HepG2 (cell line): ENCODE measurements at regions not wholly inside any gene's neighbourhood (a gene's known extent, or its start where the extent isn't known, plus 50 kb on each side); places are given as distances from the start of the nearest gene placed in this dataset.

Experiments
- ARNT ChIP-seq: fragments of 450-650 bp; IDR thresholded peaks from 2 replicates; pipeline ENCODE4 v1.6.1; 2017
- MAFG ChIP-seq: sonication (generic); formaldehyde crosslinking; IDR thresholded peaks from 2 replicates; pipeline ENCODE4 v1.5.1; 2020; ENCODE audit warnings: mild to moderate bottlenecking, missing genetic modification reagents
- SIX1 ChIP-seq: sonication (generic); formaldehyde crosslinking; IDR thresholded peaks from 2 replicates; pipeline ENCODE4 v1.4.0; 2020; ENCODE audit warnings: missing genetic modification reagents, borderline replicate concordance
- ZNF232 ChIP-seq: sonication (generic); formaldehyde crosslinking; IDR thresholded peaks from 2 replicates; pipeline ENCODE4 v1.4.0; 2020; ENCODE audit warnings: missing genetic modification reagents, borderline replicate concordance
- ZNF788 ChIP-seq: sonication (generic); formaldehyde crosslinking; IDR thresholded peaks from 2 replicates; pipeline ENCODE4 v1.5.0; 2020; ENCODE audit warnings: mild to moderate bottlenecking, missing genetic modification reagents, borderline replicate concordance
- TF ChIP-seq, protein P1 (sequence below): sonication (generic); formaldehyde crosslinking; IDR thresholded peaks from 2 replicates; pipeline ENCODE4 v1.9.0; 2021; ENCODE audit warnings: mild to moderate bottlenecking, missing genetic modification reagents
- TF ChIP-seq, protein P2 (sequence below): sonication (generic); formaldehyde crosslinking; IDR thresholded peaks from 2 replicates; pipeline ENCODE4 v1.5.1; 2020; ENCODE audit warnings: missing genetic modification reagents, mild to moderate bottlenecking, borderline replicate concordance
- TF ChIP-seq, protein P3 (sequence below): IDR thresholded peaks from 2 replicates; pipeline ENCODE4 v1.6.1; 2016; ENCODE audit warnings: missing compliant biosample characterization, missing genetic modification reagents, borderline replicate concordance
- TF ChIP-seq, protein P4 (sequence below): IDR thresholded peaks from 2 replicates; pipeline ENCODE4 v1.6.1; 2016; ENCODE audit warnings: missing genetic modification reagents, missing compliant biosample characterization
- TF ChIP-seq, protein P5 (sequence below): IDR thresholded peaks from 2 replicates; pipeline ENCODE4 v1.6.1; 2016; ENCODE audit warnings: low read depth, missing genetic modification reagents, missing compliant biosample characterization

DNA sequence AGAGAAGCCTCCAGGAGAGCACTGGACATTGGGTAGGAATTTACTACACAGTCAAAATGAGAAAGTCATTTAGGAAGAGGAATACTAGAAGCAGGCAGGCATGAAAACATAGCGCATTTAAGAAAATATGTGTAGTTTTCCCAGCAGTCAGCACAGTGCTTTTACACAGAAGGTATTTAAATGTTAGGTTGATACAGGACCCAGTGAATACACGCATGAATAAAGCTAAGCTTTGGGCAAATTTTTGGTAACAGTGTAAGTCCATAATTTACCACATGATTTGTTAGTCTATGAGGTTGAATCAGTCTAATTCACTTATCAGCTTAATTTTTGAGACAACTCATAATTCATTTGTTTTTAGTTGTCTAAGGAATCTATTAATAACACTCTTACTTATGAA is 421.7 kb upstream of the CDH20 start (continued):
- TF ChIP-seq, protein P1, sequence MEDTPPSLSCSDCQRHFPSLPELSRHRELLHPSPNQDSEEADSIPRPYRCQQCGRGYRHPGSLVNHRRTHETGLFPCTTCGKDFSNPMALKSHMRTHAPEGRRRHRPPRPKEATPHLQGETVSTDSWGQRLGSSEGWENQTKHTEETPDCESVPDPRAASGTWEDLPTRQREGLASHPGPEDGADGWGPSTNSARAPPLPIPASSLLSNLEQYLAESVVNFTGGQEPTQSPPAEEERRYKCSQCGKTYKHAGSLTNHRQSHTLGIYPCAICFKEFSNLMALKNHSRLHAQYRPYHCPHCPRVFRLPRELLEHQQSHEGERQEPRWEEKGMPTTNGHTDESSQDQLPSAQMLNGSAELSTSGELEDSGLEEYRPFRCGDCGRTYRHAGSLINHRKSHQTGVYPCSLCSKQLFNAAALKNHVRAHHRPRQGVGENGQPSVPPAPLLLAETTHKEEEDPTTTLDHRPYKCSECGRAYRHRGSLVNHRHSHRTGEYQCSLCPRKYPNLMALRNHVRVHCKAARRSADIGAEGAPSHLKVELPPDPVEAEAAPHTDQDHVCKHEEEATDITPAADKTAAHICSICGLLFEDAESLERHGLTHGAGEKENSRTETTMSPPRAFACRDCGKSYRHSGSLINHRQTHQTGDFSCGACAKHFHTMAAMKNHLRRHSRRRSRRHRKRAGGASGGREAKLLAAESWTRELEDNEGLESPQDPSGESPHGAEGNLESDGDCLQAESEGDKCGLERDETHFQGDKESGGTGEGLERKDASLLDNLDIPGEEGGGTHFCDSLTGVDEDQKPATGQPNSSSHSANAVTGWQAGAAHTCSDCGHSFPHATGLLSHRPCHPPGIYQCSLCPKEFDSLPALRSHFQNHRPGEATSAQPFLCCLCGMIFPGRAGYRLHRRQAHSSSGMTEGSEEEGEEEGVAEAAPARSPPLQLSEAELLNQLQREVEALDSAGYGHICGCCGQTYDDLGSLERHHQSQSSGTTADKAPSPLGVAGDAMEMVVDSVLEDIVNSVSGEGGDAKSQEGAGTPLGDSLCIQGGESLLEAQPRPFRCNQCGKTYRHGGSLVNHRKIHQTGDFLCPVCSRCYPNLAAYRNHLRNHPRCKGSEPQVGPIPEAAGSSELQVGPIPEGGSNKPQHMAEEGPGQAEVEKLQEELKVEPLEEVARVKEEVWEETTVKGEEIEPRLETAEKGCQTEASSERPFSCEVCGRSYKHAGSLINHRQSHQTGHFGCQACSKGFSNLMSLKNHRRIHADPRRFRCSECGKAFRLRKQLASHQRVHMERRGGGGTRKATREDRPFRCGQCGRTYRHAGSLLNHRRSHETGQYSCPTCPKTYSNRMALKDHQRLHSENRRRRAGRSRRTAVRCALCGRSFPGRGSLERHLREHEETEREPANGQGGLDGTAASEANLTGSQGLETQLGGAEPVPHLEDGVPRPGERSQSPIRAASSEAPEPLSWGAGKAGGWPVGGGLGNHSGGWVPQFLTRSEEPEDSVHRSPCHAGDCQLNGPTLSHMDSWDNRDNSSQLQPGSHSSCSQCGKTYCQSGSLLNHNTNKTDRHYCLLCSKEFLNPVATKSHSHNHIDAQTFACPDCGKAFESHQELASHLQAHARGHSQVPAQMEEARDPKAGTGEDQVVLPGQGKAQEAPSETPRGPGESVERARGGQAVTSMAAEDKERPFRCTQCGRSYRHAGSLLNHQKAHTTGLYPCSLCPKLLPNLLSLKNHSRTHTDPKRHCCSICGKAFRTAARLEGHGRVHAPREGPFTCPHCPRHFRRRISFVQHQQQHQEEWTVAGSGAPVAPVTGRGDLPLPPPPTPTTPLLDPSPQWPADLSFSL (CRISPR knock-in tag) = no peak
- no peak for TF ChIP-seq ZNF788 (CRISPR knock-in tag)
- TF ChIP-seq MAFG (CRISPR knock-in tag) = no peak
- TF ChIP-seq ARNT = no peak
- no peak for TF ChIP-seq ZNF232 (CRISPR knock-in tag)
- TF ChIP-seq, protein P2, sequence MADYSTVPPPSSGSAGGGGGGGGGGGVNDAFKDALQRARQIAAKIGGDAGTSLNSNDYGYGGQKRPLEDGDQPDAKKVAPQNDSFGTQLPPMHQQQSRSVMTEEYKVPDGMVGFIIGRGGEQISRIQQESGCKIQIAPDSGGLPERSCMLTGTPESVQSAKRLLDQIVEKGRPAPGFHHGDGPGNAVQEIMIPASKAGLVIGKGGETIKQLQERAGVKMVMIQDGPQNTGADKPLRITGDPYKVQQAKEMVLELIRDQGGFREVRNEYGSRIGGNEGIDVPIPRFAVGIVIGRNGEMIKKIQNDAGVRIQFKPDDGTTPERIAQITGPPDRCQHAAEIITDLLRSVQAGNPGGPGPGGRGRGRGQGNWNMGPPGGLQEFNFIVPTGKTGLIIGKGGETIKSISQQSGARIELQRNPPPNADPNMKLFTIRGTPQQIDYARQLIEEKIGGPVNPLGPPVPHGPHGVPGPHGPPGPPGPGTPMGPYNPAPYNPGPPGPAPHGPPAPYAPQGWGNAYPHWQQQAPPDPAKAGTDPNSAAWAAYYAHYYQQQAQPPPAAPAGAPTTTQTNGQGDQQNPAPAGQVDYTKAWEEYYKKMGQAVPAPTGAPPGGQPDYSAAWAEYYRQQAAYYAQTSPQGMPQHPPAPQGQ (CRISPR knock-in tag) = no peak
- TF ChIP-seq SIX1 (CRISPR knock-in tag) = no peak
- TF ChIP-seq, protein P3, sequence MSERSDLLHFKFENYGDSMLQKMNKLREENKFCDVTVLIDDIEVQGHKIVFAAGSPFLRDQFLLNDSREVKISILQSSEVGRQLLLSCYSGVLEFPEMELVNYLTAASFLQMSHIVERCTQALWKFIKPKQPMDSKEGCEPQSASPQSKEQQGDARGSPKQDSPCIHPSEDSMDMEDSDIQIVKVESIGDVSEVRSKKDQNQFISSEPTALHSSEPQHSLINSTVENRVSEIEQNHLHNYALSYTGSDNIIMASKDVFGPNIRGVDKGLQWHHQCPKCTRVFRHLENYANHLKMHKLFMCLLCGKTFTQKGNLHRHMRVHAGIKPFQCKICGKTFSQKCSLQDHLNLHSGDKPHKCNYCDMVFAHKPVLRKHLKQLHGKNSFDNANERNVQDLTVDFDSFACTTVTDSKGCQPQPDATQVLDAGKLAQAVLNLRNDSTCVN (CRISPR knock-in tag) = no peak
- TF ChIP-seq, protein P4, sequence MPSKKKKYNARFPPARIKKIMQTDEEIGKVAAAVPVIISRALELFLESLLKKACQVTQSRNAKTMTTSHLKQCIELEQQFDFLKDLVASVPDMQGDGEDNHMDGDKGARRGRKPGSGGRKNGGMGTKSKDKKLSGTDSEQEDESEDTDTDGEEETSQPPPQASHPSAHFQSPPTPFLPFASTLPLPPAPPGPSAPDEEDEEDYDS (CRISPR knock-in tag) = no peak
- TF ChIP-seq, protein P5, sequence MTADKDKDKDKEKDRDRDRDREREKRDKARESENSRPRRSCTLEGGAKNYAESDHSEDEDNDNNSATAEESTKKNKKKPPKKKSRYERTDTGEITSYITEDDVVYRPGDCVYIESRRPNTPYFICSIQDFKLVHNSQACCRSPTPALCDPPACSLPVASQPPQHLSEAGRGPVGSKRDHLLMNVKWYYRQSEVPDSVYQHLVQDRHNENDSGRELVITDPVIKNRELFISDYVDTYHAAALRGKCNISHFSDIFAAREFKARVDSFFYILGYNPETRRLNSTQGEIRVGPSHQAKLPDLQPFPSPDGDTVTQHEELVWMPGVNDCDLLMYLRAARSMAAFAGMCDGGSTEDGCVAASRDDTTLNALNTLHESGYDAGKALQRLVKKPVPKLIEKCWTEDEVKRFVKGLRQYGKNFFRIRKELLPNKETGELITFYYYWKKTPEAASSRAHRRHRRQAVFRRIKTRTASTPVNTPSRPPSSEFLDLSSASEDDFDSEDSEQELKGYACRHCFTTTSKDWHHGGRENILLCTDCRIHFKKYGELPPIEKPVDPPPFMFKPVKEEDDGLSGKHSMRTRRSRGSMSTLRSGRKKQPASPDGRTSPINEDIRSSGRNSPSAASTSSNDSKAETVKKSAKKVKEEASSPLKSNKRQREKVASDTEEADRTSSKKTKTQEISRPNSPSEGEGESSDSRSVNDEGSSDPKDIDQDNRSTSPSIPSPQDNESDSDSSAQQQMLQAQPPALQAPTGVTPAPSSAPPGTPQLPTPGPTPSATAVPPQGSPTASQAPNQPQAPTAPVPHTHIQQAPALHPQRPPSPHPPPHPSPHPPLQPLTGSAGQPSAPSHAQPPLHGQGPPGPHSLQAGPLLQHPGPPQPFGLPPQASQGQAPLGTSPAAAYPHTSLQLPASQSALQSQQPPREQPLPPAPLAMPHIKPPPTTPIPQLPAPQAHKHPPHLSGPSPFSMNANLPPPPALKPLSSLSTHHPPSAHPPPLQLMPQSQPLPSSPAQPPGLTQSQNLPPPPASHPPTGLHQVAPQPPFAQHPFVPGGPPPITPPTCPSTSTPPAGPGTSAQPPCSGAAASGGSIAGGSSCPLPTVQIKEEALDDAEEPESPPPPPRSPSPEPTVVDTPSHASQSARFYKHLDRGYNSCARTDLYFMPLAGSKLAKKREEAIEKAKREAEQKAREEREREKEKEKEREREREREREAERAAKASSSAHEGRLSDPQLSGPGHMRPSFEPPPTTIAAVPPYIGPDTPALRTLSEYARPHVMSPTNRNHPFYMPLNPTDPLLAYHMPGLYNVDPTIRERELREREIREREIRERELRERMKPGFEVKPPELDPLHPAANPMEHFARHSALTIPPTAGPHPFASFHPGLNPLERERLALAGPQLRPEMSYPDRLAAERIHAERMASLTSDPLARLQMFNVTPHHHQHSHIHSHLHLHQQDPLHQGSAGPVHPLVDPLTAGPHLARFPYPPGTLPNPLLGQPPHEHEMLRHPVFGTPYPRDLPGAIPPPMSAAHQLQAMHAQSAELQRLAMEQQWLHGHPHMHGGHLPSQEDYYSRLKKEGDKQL (CRISPR knock-in tag) = no peak
- TF ChIP-seq, all 625 proteins: peak for 0
